IPS DF 19.7 (cell line): ENCODE measurements at regions not wholly inside any gene's neighbourhood (a gene's known extent, or its start where the extent isn't known, plus 50 kb on each side); places are given as distances from the start of the nearest gene placed in this dataset.
"Not testable (repeated sequence)": the region's sequence is repeated elsewhere in the genome, so short reads cannot be mapped to it uniquely, and the experiment has no call there.

Experiments used
- DNase-seq: peaks from one replicate; pipeline ENCODE4 v3.0.0-alpha.2; 2013; ENCODE audit warnings: low read depth, low spot score

GRCh38 chr12:9543341-9543740 lies 64.4 kb downstream of the KLRB1 start:
- DNase-seq = not testable (repeated sequence)

GRCh38 chr12:9542827-9543226 lies 64.9 kb downstream of the KLRB1 start:
- DNase-seq = not testable (repeated sequence)

GRCh38 chr12:9515925-9516324 lies 91.8 kb downstream of the KLRB1 start:
- DNase-seq = not testable (repeated sequence)

- not testable (repeated sequence) for DNase-seq
These were observed 95.0 kb downstream of the KLRB1 start for GRCh38 chr12:9512695-9513094.

- not testable (repeated sequence) for DNase-seq
These were observed 97.2 kb downstream of the KLRB1 start for GRCh38 chr12:9510392-9511011.

GRCh38 chr12:9509464-9510161 lies 98.1 kb downstream of the KLRB1 start:
- DNase-seq = no peak

- no peak for DNase-seq
These were observed 101.0 kb downstream of the KLRB1 start for GRCh38 chr12:9506746-9507145.

GRCh38 chr12:9503384-9503783 lies 104.3 kb downstream of the KLRB1 start:
- not testable (repeated sequence) for DNase-seq

- not testable (repeated sequence) for DNase-seq
These were observed 104.9 kb downstream of the KLRB1 start for GRCh38 chr12:9502845-9503244.

GRCh38 chr12:9493325-9493724 lies 114.4 kb downstream of the KLRB1 start:
- not testable (repeated sequence) for DNase-seq

GRCh38 chr12:9481289-9481688 lies 126.4 kb downstream of the KLRB1 start:
- not testable (repeated sequence) for DNase-seq

- DNase-seq = not testable (repeated sequence)
These were observed 133.5 kb downstream of the KLRB1 start for GRCh38 chr12:9474197-9474596.

GRCh38 chr12:9473638-9474037 lies 134.1 kb downstream of the KLRB1 start:
- not testable (repeated sequence) for DNase-seq

GRCh38 chr12:9471501-9471900 lies 136.2 kb downstream of the KLRB1 start:
- not testable (repeated sequence) for DNase-seq

- DNase-seq = not testable (repeated sequence)
These were observed 137.3 kb downstream of the KLRB1 start for GRCh38 chr12:9470367-9470766.

GRCh38 chr12:9469956-9470355 lies 137.8 kb downstream of the KLRB1 start:
- not testable (repeated sequence) for DNase-seq

- DNase-seq = not testable (repeated sequence)
These were observed 138.3 kb downstream of the KLRB1 start for GRCh38 chr12:9469463-9469862.

GRCh38 chr12:9468998-9469397 lies 138.7 kb downstream of the KLRB1 start:
- DNase-seq = peak; percentile 50

- not testable (repeated sequence) for DNase-seq
These were observed 139.6 kb downstream of the KLRB1 start for GRCh38 chr12:9468144-9468543.

- DNase-seq = no peak
These were observed 143.3 kb downstream of the KLRB1 start for GRCh38 chr12:9464408-9464807.

- DNase-seq = not testable (repeated sequence)
These were observed 152.2 kb downstream of the KLRB1 start for GRCh38 chr12:9455516-9455915.

GRCh38 chr12:9454021-9454420 lies 153.7 kb downstream of the KLRB1 start:
- DNase-seq = not testable (repeated sequence)

GRCh38 chr12:9450127-9450567 lies 157.6 kb downstream of the KLRB1 start:
- DNase-seq = not testable (repeated sequence)
